ENCODE measurements at regions not wholly inside any gene's neighbourhood (a gene's known extent, or its start where the extent isn't known, plus 50 kb on each side); places are given as distances from the start of the nearest gene placed in this dataset.
A peak's percentile ranks its signal among the peaks of the same experiment; 100 is the strongest.
"Not testable (repeated sequence)": the region's sequence is repeated elsewhere in the genome, so short reads cannot be mapped to it uniquely, and the experiment has no call there.

- TF ChIP-seq POLR2A (IDR thresholded peaks at IDR 0.05; ENCODE audit: extremely low read depth, insufficient read length); MAX (IDR thresholded peaks at IDR 0.05; ENCODE audit: low read depth, low read length): not testable (repeated sequence)
- TF ChIP-seq CTCF (IDR thresholded peaks at IDR 0.05; ENCODE audit: low read depth, low read length) = peak; percentile 35
Observed at GRCh38 chr9:42470577-42470976, 287.1 kb downstream of the SPATA31A6 start.
